GM23338 (cell line): ENCODE measurements at regions not wholly inside any gene's neighbourhood (a gene's known extent, or its start where the extent isn't known, plus 50 kb on each side); places are given as distances from the start of the nearest gene placed in this dataset.

Experiments used
- ATAC-seq: fragments of 200-7000 bp; cut with Tn5 transposase; 3 replicates; pipeline ENCODE4 v1.9.1; 2020
- DNase-seq: peaks from one replicate; pipeline ENCODE4 v3.0.0-alpha.2; 2015; ENCODE audit warnings: low spot score
- H2AFZ ChIP-seq: fragments of 200-600 bp; sonication (generic); 2 replicates; pipeline ENCODE4 v1.8.0; 2016; ENCODE audit warnings: antibody characterized with exemption, mild to moderate bottlenecking, moderate library complexity
- H3F3A ChIP-seq: fragments of 200-600 bp; sonication (generic); replicated peaks from 2 replicates; pipeline ENCODE4 v1.8.0; 2017; ENCODE audit warnings: antibody characterized with exemption, mixed run types, low read depth
- H3K27ac ChIP-seq: fragments of 200-600 bp; sonication (generic); 2 replicates; pipeline ENCODE4 v1.6.1; 2016; ENCODE audit warnings: low read depth
- H3K27me3 ChIP-seq: fragments of 200-600 bp; sonication (generic); 2 replicates; pipeline ENCODE4 v1.8.0; 2016; ENCODE audit warnings: mild to moderate bottlenecking, mixed run types, moderate library complexity; ENCODE audit not compliant: insufficient read depth
- H3K36me3 ChIP-seq: fragments of 200-600 bp; sonication (generic); 2 replicates; pipeline ENCODE4 v1.8.0; 2016; ENCODE audit warnings: mild to moderate bottlenecking; ENCODE audit not compliant: insufficient read depth
- H3K4me1 ChIP-seq: fragments of 200-600 bp; sonication (generic); 2 replicates; pipeline ENCODE4 v1.8.0; 2016; ENCODE audit warnings: mild to moderate bottlenecking, moderate library complexity; ENCODE audit not compliant: insufficient read depth
- H3K4me2 ChIP-seq: fragments of 200-600 bp; sonication (generic); 2 replicates; pipeline ENCODE4 v1.7.1; 2017; ENCODE audit warnings: mixed run types
- H3K4me3 ChIP-seq: fragments of 200-600 bp; sonication (generic); 2 replicates; pipeline ENCODE4 v1.6.1; 2016; ENCODE audit warnings: mixed run types
- H3K79me2 ChIP-seq: fragments of 200-600 bp; sonication (generic); replicated peaks from 2 replicates; pipeline ENCODE4 v1.8.0; 2017; ENCODE audit warnings: mild to moderate bottlenecking; ENCODE audit not compliant: insufficient read depth
- H3K9me2 ChIP-seq: fragments of 200-600 bp; sonication (generic); 2 replicates; pipeline ENCODE4 v1.8.0; 2017; ENCODE audit not compliant: insufficient read depth
- H4K20me1 ChIP-seq: fragments of 200-600 bp; sonication (generic); replicated peaks from 2 replicates; pipeline ENCODE4 v1.8.0; 2017; ENCODE audit warnings: mild to moderate bottlenecking; ENCODE audit not compliant: insufficient read depth
- H3K27ac Mint-ChIP-seq: 2 replicates; pipeline ENCODE4 v1.8.0; 2020; ENCODE audit warnings: inconsistent platforms, mild to moderate bottlenecking, moderate library complexity, mixed read lengths
- H3K27me3 Mint-ChIP-seq: 3 replicates; pipeline ENCODE4 v1.8.0; 2022; ENCODE audit warnings: low read depth, mild to moderate bottlenecking, moderate library complexity, mixed read lengths, inconsistent platforms; ENCODE audit not compliant: insufficient read depth, poor library complexity
- H3K36me3 Mint-ChIP-seq: 3 replicates; pipeline ENCODE4 v1.8.0; 2021; ENCODE audit warnings: low read depth, mild to moderate bottlenecking, inconsistent platforms, moderate library complexity, mixed read lengths
- H3K4me1 Mint-ChIP-seq: 3 replicates; pipeline ENCODE4 v1.8.0; 2020; ENCODE audit warnings: mild to moderate bottlenecking, inconsistent platforms, mixed read lengths
- H3K4me3 Mint-ChIP-seq: 3 replicates; pipeline ENCODE4 v1.8.0; 2021; ENCODE audit warnings: moderate library complexity, mild to moderate bottlenecking, inconsistent platforms, mixed read lengths
- H3K9me3 Mint-ChIP-seq: 3 replicates; pipeline ENCODE4 v1.8.0; 2020; ENCODE audit warnings: moderate library complexity, mild to moderate bottlenecking, inconsistent platforms, mixed read lengths
- CTCF ChIP-seq, 2 experiments: fragments of 200-600 bp in 1 of 2; sonication (generic) in 1 of 2; conservative IDR thresholded peaks; 2 replicates each; pipeline versions ENCODE4 v1.5.1 to v1.6.1; 2016 to 2017; ENCODE audit warnings: antibody characterized with exemption in 2 of 2, low read depth in 2 of 2, mild to moderate bottlenecking in 2 of 2, moderate library complexity in 1 of 2
- ETS1 ChIP-seq: IDR thresholded peaks from 2 replicates; pipeline ENCODE4 v1.6.1; 2016; ENCODE audit warnings: antibody characterized with exemption
- EZH2 ChIP-seq: fragments of 200-600 bp; sonication (generic); IDR thresholded peaks from one replicate; pipeline ENCODE4 v1.8.0; 2017; ENCODE audit warnings: antibody characterized with exemption, mild to moderate bottlenecking, low read depth; ENCODE audit not compliant: unreplicated experiment
- JUNB ChIP-seq: IDR thresholded peaks from one replicate; pipeline ENCODE4 v1.6.1; 2016; ENCODE audit warnings: antibody characterized with exemption; ENCODE audit not compliant: unreplicated experiment
- NANOG ChIP-seq: IDR thresholded peaks from 2 replicates; pipeline ENCODE4 v1.6.1; 2016; ENCODE audit warnings: antibody characterized with exemption, borderline replicate concordance
- REST ChIP-seq: IDR thresholded peaks from one replicate; pipeline ENCODE4 v1.6.1; 2018; ENCODE audit warnings: antibody characterized with exemption; ENCODE audit not compliant: unreplicated experiment
- STAT1 ChIP-seq: IDR thresholded peaks from one replicate; pipeline ENCODE4 v1.6.1; 2016; ENCODE audit warnings: antibody characterized with exemption; ENCODE audit not compliant: unreplicated experiment
- ZNF114 ChIP-seq: fragments of 250-450 bp; sonication (Bioruptor Pico); IDR thresholded peaks from 2 replicates; pipeline ENCODE4 v1.5.0; 2020; ENCODE audit warnings: mild to moderate bottlenecking, moderate library complexity
- ZNF331 ChIP-seq: fragments of 250-450 bp; sonication (Bioruptor Pico); IDR thresholded peaks from 2 replicates; pipeline ENCODE4 v1.5.0; 2020; ENCODE audit warnings: low read depth, mild to moderate bottlenecking, moderate library complexity
- TF ChIP-seq, protein P1 (sequence below): fragments of 250-450 bp; sonication (Bioruptor Pico); IDR thresholded peaks from 2 replicates; pipeline ENCODE4 v1.5.0; 2020; ENCODE audit warnings: mild to moderate bottlenecking, moderate library complexity

GRCh38 chr5:60448600-60448999, 251.4 kb downstream of the DEPDC1B start (continued):
- TF ChIP-seq, protein P1, sequence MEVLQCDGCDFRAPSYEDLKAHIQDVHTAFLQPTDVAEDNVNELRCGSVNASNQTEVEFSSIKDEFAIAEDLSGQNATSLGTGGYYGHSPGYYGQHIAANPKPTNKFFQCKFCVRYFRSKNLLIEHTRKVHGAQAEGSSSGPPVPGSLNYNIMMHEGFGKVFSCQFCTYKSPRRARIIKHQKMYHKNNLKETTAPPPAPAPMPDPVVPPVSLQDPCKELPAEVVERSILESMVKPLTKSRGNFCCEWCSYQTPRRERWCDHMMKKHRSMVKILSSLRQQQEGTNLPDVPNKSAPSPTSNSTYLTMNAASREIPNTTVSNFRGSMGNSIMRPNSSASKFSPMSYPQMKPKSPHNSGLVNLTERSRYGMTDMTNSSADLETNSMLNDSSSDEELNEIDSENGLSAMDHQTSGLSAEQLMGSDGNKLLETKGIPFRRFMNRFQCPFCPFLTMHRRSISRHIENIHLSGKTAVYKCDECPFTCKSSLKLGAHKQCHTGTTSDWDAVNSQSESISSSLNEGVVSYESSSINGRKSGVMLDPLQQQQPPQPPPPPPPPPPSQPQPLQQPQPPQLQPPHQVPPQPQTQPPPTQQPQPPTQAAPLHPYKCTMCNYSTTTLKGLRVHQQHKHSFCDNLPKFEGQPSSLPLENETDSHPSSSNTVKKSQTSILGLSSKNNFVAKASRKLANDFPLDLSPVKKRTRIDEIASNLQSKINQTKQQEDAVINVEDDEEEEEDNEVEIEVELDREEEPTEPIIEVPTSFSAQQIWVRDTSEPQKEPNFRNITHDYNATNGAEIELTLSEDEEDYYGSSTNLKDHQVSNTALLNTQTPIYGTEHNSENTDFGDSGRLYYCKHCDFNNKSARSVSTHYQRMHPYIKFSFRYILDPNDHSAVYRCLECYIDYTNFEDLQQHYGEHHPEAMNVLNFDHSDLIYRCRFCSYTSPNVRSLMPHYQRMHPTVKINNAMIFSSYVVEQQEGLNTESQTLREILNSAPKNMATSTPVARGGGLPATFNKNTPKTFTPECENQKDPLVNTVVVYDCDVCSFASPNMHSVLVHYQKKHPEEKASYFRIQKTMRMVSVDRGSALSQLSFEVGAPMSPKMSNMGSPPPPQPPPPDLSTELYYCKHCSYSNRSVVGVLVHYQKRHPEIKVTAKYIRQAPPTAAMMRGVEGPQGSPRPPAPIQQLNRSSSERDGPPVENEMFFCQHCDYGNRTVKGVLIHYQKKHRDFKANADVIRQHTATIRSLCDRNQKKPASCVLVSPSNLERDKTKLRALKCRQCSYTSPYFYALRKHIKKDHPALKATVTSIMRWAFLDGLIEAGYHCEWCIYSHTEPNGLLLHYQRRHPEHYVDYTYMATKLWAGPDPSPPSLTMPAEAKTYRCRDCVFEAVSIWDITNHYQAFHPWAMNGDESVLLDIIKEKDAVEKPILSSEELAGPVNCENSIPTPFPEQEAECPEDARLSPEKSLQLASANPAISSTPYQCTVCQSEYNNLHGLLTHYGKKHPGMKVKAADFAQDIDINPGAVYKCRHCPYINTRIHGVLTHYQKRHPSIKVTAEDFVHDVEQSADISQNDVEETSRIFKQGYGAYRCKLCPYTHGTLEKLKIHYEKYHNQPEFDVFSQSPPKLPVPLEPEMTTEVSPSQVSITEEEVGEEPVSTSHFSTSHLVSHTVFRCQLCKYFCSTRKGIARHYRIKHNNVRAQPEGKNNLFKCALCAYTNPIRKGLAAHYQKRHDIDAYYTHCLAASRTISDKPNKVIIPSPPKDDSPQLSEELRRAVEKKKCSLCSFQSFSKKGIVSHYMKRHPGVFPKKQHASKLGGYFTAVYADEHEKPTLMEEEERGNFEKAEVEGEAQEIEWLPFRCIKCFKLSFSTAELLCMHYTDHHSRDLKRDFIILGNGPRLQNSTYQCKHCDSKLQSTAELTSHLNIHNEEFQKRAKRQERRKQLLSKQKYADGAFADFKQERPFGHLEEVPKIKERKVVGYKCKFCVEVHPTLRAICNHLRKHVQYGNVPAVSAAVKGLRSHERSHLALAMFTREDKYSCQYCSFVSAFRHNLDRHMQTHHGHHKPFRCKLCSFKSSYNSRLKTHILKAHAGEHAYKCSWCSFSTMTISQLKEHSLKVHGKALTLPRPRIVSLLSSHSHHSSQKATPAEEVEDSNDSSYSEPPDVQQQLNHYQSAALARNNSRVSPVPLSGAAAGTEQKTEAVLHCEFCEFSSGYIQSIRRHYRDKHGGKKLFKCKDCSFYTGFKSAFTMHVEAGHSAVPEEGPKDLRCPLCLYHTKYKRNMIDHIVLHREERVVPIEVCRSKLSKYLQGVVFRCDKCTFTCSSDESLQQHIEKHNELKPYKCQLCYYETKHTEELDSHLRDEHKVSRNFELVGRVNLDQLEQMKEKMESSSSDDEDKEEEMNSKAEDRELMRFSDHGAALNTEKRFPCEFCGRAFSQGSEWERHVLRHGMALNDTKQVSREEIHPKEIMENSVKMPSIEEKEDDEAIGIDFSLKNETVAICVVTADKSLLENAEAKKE (CRISPR knock-in tag): no peak
- TF ChIP-seq NANOG (no peak), REST (no peak), EZH2 (no peak), JUNB (no peak), STAT1 (no peak), ZNF331 (CRISPR knock-in tag) (no peak)

GRCh38 chr5:60447488-60447920, 252.5 kb downstream of the DEPDC1B start:
- Histone ChIP-seq H3K4me2 (no peak overlapping the region), H4K20me1 (no peaks in the 10 kb centered on the region), H3K27ac (no peak overlapping the region), H3K9me2 (no peaks in the 10 kb centered on the region; the same call in 1 of the 2 replicates), H3K27me3 (no peaks in the 10 kb centered on the region), H3K36me3 (no peaks in the 10 kb centered on the region), H3K4me1 (no peaks in the 10 kb centered on the region), H3K4me3 (no peak overlapping the region), H3F3A (no peaks in the 10 kb centered on the region), H3K79me2 (no peaks in the 10 kb centered on the region), H2AFZ (no peak overlapping the region)
- Mint-ChIP-seq H3K4me3 (no peak overlapping the region), H3K36me3 (no peaks in the 10 kb centered on the region), H3K9me3 (no peaks in the 10 kb centered on the region), H3K27me3 (no peaks in the 10 kb centered on the region), H3K4me1 (no peaks in the 10 kb centered on the region; the same call in 2 of the 3 replicates), H3K27ac (no peak overlapping the region)
- ATAC-seq (no peak), DNase-seq (no peak)
- TF ChIP-seq EZH2 (no peak), ZNF114 (CRISPR knock-in tag) (no peak), ETS1 (no peak), CTCF (conservative IDR thresholded peaks at IDR 0.05; ENCODE audit: low read depth in 2 of 2) (no peak), JUNB (no peak), NANOG (no peak), STAT1 (no peak)
